Endothelial cell of umbilical vein (primary cell): ENCODE measurements at regions not wholly inside any gene's neighbourhood (a gene's known extent, or its start where the extent isn't known, plus 50 kb on each side); places are given as distances from the start of the nearest gene placed in this dataset.

Experiments used
- BruUV-seq: library from RNA; stranded (reverse); fragments of 400-500 nt; replicated peaks from 2 replicates; lab custom pipeline; 2021; lab: Mats Ljungman, UMichigan
- CTCF ChIA-PET: fragments of 300-600, 350-600 bp; sonication (Branson Sonifier 250); formaldehyde crosslinking; loops from one replicate; lab custom pipeline; 2021; ENCODE audit warnings: antibody characterized with exemption, inconsistent platforms; lab: Charles Lee
- POLR2A ChIA-PET: fragments of 300-600, 350-600 bp; sonication (Branson Sonifier 250); formaldehyde crosslinking; loops from one replicate; lab custom pipeline; 2021; ENCODE audit warnings: antibody characterized with exemption, inconsistent platforms; lab: Charles Lee
- DNase-seq: peaks from one replicate; pipeline ENCODE4 v3.0.0-alpha.2; 2011; ENCODE audit warnings: low read depth, low spot score
- FAIRE-seq: peaks from 2 replicates; lab custom pipeline; 2011; peaks lifted over from hg19 to GRCh38; lab: Jason Lieb, UNC
- H2AFZ ChIP-seq: 2 replicates; pipeline ENCODE4 v1.6.0; 2012; ENCODE audit warnings: low read depth, low read length, control low read depth, inconsistent platforms
- H3K27ac ChIP-seq: 2 replicates; pipeline ENCODE4 v1.5.1; 2011; ENCODE audit warnings: low read depth, mild to moderate bottlenecking, control low read depth, low read length, moderate library complexity; ENCODE audit not compliant: insufficient read depth
- H3K27me3 ChIP-seq, 2 experiments: 2 replicates each; pipeline versions ENCODE4 v1.6.0 to v1.6.1; 2011; ENCODE audit warnings: low read length in 2 of 2, mixed read lengths in 1 of 2; ENCODE audit not compliant: control insufficient read depth in 2 of 2, insufficient read depth in 2 of 2
- H3K36me3 ChIP-seq, 2 experiments: 2 replicates in 1 of 2; 3 replicates in 1 of 2; pipeline ENCODE4 v1.5.1; 2011; ENCODE audit warnings: low read length in 2 of 2, mild to moderate bottlenecking in 1 of 2, moderate library complexity in 1 of 2; ENCODE audit not compliant: control insufficient read depth in 2 of 2, insufficient read depth in 2 of 2; ENCODE audit errors: extremely low read depth in 1 of 2
- H3K4me1 ChIP-seq: 3 replicates; pipeline ENCODE4 v1.5.1; 2011; ENCODE audit warnings: mild to moderate bottlenecking, low read length; ENCODE audit not compliant: control insufficient read depth, insufficient read depth; ENCODE audit errors: extremely low read depth
- H3K4me2 ChIP-seq: 2 replicates; pipeline ENCODE4 v1.6.1; 2011; ENCODE audit warnings: low read length, control low read depth, mixed read lengths; ENCODE audit not compliant: insufficient read depth
- H3K4me3 ChIP-seq, 3 experiments: fragments of 200-600 bp in 1 of 3; sonication (generic), shearing (Covaris generic) in 1 of 3; replicated peaks in 1 of 3; 2 replicates each; pipeline ENCODE4 v1.5.1; 2011 to 2016; ENCODE audit warnings: control low read depth in 3 of 3, low read length in 3 of 3, mild to moderate bottlenecking in 2 of 3, inconsistent platforms in 1 of 3, low read depth in 1 of 3, moderate library complexity in 1 of 3; ENCODE audit not compliant: insufficient read depth in 1 of 3
- H3K79me2 ChIP-seq: 2 replicates; pipeline ENCODE4 v1.6.0; 2012; ENCODE audit warnings: low read length, inconsistent platforms; ENCODE audit not compliant: control insufficient read depth, insufficient read depth
- H3K9ac ChIP-seq: replicated peaks from 2 replicates; pipeline ENCODE3; 2011; ENCODE audit warnings: low read length, control low read depth; ENCODE audit not compliant: insufficient read depth; ENCODE audit errors: extremely low read depth
- H3K9me1 ChIP-seq: replicated peaks from 3 replicates; pipeline ENCODE4 v1.6.0; 2011; ENCODE audit warnings: mild to moderate bottlenecking, low read length; ENCODE audit not compliant: control insufficient read depth, insufficient read depth; ENCODE audit errors: extremely low read depth
- H3K9me3 ChIP-seq: replicated peaks from 2 replicates; pipeline ENCODE4 v1.5.1; 2012; ENCODE audit warnings: low read length, inconsistent platforms; ENCODE audit not compliant: control insufficient read depth, insufficient read depth
- H4K20me1 ChIP-seq: replicated peaks from 2 replicates; pipeline ENCODE3; 2011; ENCODE audit warnings: mild to moderate bottlenecking, low read length; ENCODE audit not compliant: control insufficient read depth, insufficient read depth; ENCODE audit errors: extremely low read depth
- EZH2 ChIP-seq: IDR thresholded peaks from 2 replicates; pipeline ENCODE4 v1.6.1; 2012; ENCODE audit warnings: borderline replicate concordance, low read depth, mild to moderate bottlenecking, moderate library complexity, low read length, inconsistent platforms; ENCODE audit not compliant: severe bottlenecking
- FOS ChIP-seq: IDR thresholded peaks from 2 replicates; pipeline ENCODE4 v1.6.1; 2011; ENCODE audit warnings: mild to moderate bottlenecking, low read length, moderate library complexity, borderline replicate concordance; ENCODE audit not compliant: insufficient read depth
- GATA2 ChIP-seq: IDR thresholded peaks from 2 replicates; pipeline ENCODE4 v1.7.0; 2011; ENCODE audit warnings: low read depth, mild to moderate bottlenecking, moderate library complexity, mixed read lengths, low read length; ENCODE audit not compliant: insufficient read length, insufficient read depth
- JUN ChIP-seq: IDR thresholded peaks from 2 replicates; pipeline ENCODE4 v1.6.1; 2011; ENCODE audit warnings: borderline replicate concordance, low read depth; ENCODE audit not compliant: insufficient read length, insufficient read depth
- MYC ChIP-seq: IDR thresholded peaks from one replicate; pipeline ENCODE4 v1.6.1; 2011; ENCODE audit warnings: mild to moderate bottlenecking, low read depth, low read length
- POLR2A ChIP-seq: IDR thresholded peaks from 2 replicates; pipeline ENCODE4 v1.6.1; 2012; ENCODE audit warnings: low read depth, mild to moderate bottlenecking, control low read depth, low read length
- POLR2AphosphoS5 ChIP-seq: IDR thresholded peaks from 2 replicates; pipeline ENCODE4 v1.6.1; 2012; ENCODE audit warnings: low read depth, mild to moderate bottlenecking, control low read depth, low read length, moderate library complexity; ENCODE audit not compliant: insufficient read depth
- dilution Hi-C: fragments of 300-500 bp; cut with MboI; formaldehyde crosslinking; loops from one replicate; pipeline ENCODE4 v1.15.0; 2019; ENCODE audit warnings: low sequenced_read_pairs; ENCODE audit not compliant: extremely low pct_ligation_motif_present
- intact Hi-C: fragments of 100-400 bp; cut with micrococcal nuclease; formaldehyde crosslinking; loops from one replicate; pipeline ENCODE4 v1.10.0; 2022
- TF ChIP-seq, protein P1 (sequence below), 2 donors: IDR thresholded peaks; 1 replicate in 1 of 2; 2 replicates in 1 of 2; pipeline ENCODE4 v1.5.1; 2011; ENCODE audit warnings: low read length in 2 of 2, mild to moderate bottlenecking in 2 of 2, moderate library complexity in 2 of 2, control low read depth in 1 of 2, inconsistent platforms in 1 of 2, low read depth in 1 of 2; ENCODE audit not compliant: insufficient read depth in 1 of 2; ENCODE audit errors: extremely low read depth in 1 of 2
- TF ChIP-seq, protein P2 (sequence below): IDR thresholded peaks from 2 replicates; pipeline ENCODE4 v1.6.1; 2011; ENCODE audit not compliant: insufficient read depth, insufficient read length

DNA sequence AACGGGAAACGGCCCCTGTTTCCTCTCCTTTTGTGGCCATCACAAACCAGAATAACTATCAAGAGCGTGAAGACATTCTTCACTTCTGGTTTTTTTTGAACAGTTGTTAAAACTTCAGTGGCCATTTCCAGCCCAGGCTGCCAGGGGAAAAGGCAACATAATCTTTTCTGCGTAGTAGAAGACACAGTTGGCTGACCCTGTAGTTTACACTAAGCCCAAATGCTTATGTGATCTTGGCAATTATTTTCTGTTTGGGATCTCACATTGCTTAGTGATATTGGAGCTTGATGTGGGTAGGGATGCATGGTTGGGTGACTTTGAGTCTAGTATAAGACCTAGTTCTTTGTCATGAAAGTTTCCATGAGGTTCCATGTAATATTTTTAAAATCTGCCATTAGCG is 449.4 kb upstream of the CDH4 start:
- no peak overlapping the region for H3K27ac ChIP-seq
- H2AFZ ChIP-seq = no peak overlapping the region
- TF ChIP-seq, protein P1, sequence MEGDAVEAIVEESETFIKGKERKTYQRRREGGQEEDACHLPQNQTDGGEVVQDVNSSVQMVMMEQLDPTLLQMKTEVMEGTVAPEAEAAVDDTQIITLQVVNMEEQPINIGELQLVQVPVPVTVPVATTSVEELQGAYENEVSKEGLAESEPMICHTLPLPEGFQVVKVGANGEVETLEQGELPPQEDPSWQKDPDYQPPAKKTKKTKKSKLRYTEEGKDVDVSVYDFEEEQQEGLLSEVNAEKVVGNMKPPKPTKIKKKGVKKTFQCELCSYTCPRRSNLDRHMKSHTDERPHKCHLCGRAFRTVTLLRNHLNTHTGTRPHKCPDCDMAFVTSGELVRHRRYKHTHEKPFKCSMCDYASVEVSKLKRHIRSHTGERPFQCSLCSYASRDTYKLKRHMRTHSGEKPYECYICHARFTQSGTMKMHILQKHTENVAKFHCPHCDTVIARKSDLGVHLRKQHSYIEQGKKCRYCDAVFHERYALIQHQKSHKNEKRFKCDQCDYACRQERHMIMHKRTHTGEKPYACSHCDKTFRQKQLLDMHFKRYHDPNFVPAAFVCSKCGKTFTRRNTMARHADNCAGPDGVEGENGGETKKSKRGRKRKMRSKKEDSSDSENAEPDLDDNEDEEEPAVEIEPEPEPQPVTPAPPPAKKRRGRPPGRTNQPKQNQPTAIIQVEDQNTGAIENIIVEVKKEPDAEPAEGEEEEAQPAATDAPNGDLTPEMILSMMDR (IDR thresholded peaks at IDR 0.05; ENCODE audit: extremely low read depth in 1 of 2, insufficient read depth in 1 of 2, low read depth in 1 of 2, low read length in 2 of 2) = no peak
- TF ChIP-seq POLR2AphosphoS5 (no peak), JUN (no peak), POLR2A (no peak), EZH2 (no peak), MYC (no peak), FOS (no peak), GATA2 (no peak)
- TF ChIP-seq, protein P2, sequence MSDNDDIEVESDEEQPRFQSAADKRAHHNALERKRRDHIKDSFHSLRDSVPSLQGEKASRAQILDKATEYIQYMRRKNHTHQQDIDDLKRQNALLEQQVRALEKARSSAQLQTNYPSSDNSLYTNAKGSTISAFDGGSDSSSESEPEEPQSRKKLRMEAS = no peak
- dilution Hi-C loops = no loop called here
- H3K4me1 ChIP-seq = no peaks in the 10 kb centered on the region
- peaks cover 4% of the 10 kb centered on the region for H3K9me3 ChIP-seq
- ChIA-PET CTCF (no interaction called here), POLR2A (no interaction called here)
- intact Hi-C loops = no loop called here
- no peaks in the 10 kb centered on the region for H3K79me2 ChIP-seq
- H3K27me3 ChIP-seq = no peaks in the 10 kb centered on the region
- FAIRE-seq (no peak), DNase-seq (no peak)
- H4K20me1 ChIP-seq = no peaks in the 10 kb centered on the region
- no peak overlapping the region for H3K4me2 ChIP-seq
- no peaks in the 10 kb centered on the region for H3K36me3 ChIP-seq
- no peak overlapping the region for H3K4me3 ChIP-seq
- H3K9me1 ChIP-seq = no peaks in the 10 kb centered on the region
- BruUV-seq = no TSS peak
- no peak overlapping the region for H3K9ac ChIP-seq
